SK-N-SH treated with all-trans-retinoic acid at 6 μM for 48 hours (cell line): ENCODE measurements at regions not wholly inside any gene's neighbourhood (a gene's known extent, or its start where the extent isn't known, plus 50 kb on each side); places are given as distances from the start of the nearest gene placed in this dataset.
"Not testable (repeated sequence)": the region's sequence is repeated elsewhere in the genome, so short reads cannot be mapped to it uniquely, and the experiment has no call there.

ENCODE experiments used
- ATAC-seq: fragments of 200-7000 bp; cut with Tn5 transposase; 3 replicates; pipeline ENCODE4 v1.9.1; 2020; ENCODE audit warnings: mild to moderate bottlenecking, moderate library complexity
- ARNTL ChIP-seq: fragments of 450-650 bp; formaldehyde crosslinking; IDR thresholded peaks from 2 replicates; pipeline ENCODE4 v1.5.0; 2020; ENCODE audit warnings: low read depth, mild to moderate bottlenecking, moderate library complexity, borderline replicate concordance
- BACH2 ChIP-seq: fragments of 250-450 bp; sonication (Bioruptor Pico); IDR thresholded peaks from 2 replicates; pipeline ENCODE4 v1.9.0; 2021; ENCODE audit warnings: mild to moderate bottlenecking, borderline replicate concordance
- CREB5 ChIP-seq: fragments of 250-450 bp; sonication (Bioruptor Pico); IDR thresholded peaks from 2 replicates; pipeline ENCODE4 v1.5.1; 2020; ENCODE audit warnings: low read depth, mild to moderate bottlenecking, moderate library complexity
- CSDC2 ChIP-seq: fragments of 250-450 bp; sonication (Bioruptor Pico); IDR thresholded peaks from 2 replicates; pipeline ENCODE4 v1.5.0; 2020; ENCODE audit warnings: mild to moderate bottlenecking, moderate library complexity
- CSRNP3 ChIP-seq: fragments of 250-450 bp; sonication (Bioruptor Pico); IDR thresholded peaks from 2 replicates; pipeline ENCODE4 v1.5.1; 2021; ENCODE audit warnings: mild to moderate bottlenecking, moderate library complexity
- ESRRG ChIP-seq: fragments of 250-450 bp; sonication (Bioruptor Pico); IDR thresholded peaks from 2 replicates; pipeline ENCODE4 v1.6.1; 2021; ENCODE audit warnings: mild to moderate bottlenecking
- GLIS3 ChIP-seq: fragments of 250-450 bp; sonication (Bioruptor Pico); IDR thresholded peaks from 2 replicates; pipeline ENCODE4 v1.5.0; 2020; ENCODE audit warnings: mild to moderate bottlenecking, moderate library complexity
- ISL1 ChIP-seq: fragments of 250-450 bp; sonication (Bioruptor Pico); IDR thresholded peaks from 2 replicates; pipeline ENCODE4 v2.1.2; 2022; ENCODE audit warnings: mild to moderate bottlenecking, moderate library complexity
- OSR1 ChIP-seq: fragments of 250-450 bp; sonication (Bioruptor Pico); IDR thresholded peaks from 2 replicates; pipeline ENCODE4 v1.8.0; 2022; ENCODE audit warnings: moderate library complexity, mild to moderate bottlenecking, inconsistent platforms
- POU6F1 ChIP-seq: fragments of 250-450 bp; sonication (Bioruptor Pico); IDR thresholded peaks from 2 replicates; pipeline ENCODE4 v1.8.0; 2021; ENCODE audit warnings: low read depth, mild to moderate bottlenecking, moderate library complexity, borderline replicate concordance
- RARB ChIP-seq: fragments of 250-450 bp; sonication (Bioruptor Pico); IDR thresholded peaks from 2 replicates; pipeline ENCODE4 v1.8.0; 2021; ENCODE audit warnings: mild to moderate bottlenecking, moderate library complexity
- SNAI2 ChIP-seq: fragments of 250-450 bp; sonication (Bioruptor Pico); IDR thresholded peaks from 2 replicates; pipeline ENCODE4 v1.5.0; 2020; ENCODE audit warnings: mild to moderate bottlenecking, moderate library complexity
- TCF4 ChIP-seq: fragments of 250-450 bp; sonication (Bioruptor Pico); IDR thresholded peaks from 2 replicates; pipeline ENCODE4 v1.8.0; 2021; ENCODE audit warnings: mild to moderate bottlenecking, moderate library complexity, borderline replicate concordance
- TOX ChIP-seq: fragments of 250-450 bp; sonication (Bioruptor Pico); IDR thresholded peaks from 2 replicates; pipeline ENCODE4 v1.8.0; 2021; ENCODE audit warnings: mild to moderate bottlenecking, moderate library complexity, borderline replicate concordance
- TSHZ2 ChIP-seq: fragments of 250-450 bp; sonication (Bioruptor Pico); IDR thresholded peaks from 2 replicates; pipeline ENCODE4 v1.5.0; 2020; ENCODE audit warnings: mild to moderate bottlenecking, moderate library complexity
- ZC3H10 ChIP-seq: fragments of 250-450 bp; sonication (Bioruptor Pico); IDR thresholded peaks from 2 replicates; pipeline ENCODE4 v1.5.1; 2021; ENCODE audit warnings: mild to moderate bottlenecking, moderate library complexity
- ZFP3 ChIP-seq: fragments of 250-450 bp; sonication (Bioruptor Pico); IDR thresholded peaks from 2 replicates; pipeline ENCODE4 v1.5.0; 2020; ENCODE audit warnings: mild to moderate bottlenecking, moderate library complexity
- ZFP30 ChIP-seq: fragments of 450-650 bp; formaldehyde crosslinking; IDR thresholded peaks from 2 replicates; pipeline ENCODE4 v1.5.0; 2022; ENCODE audit warnings: mild to moderate bottlenecking, moderate library complexity
- ZNF70 ChIP-seq: fragments of 450-650 bp; formaldehyde crosslinking; IDR thresholded peaks from 2 replicates; pipeline ENCODE4 v1.5.0; 2020; ENCODE audit warnings: mild to moderate bottlenecking, moderate library complexity
- ZNF8 ChIP-seq: fragments of 450-650 bp; formaldehyde crosslinking; IDR thresholded peaks from 2 replicates; pipeline ENCODE4 v1.5.0; 2020; ENCODE audit warnings: mild to moderate bottlenecking, moderate library complexity

- ATAC-seq: no peak
- TF ChIP-seq SNAI2 (CRISPR knock-in tag): no peak
- no peak for TF ChIP-seq ZFP3 (CRISPR knock-in tag)
- TF ChIP-seq RARB (CRISPR knock-in tag): no peak
- TF ChIP-seq TCF4 (CRISPR knock-in tag): no peak
- TF ChIP-seq CREB5 (CRISPR knock-in tag): no peak
- TF ChIP-seq ZC3H10 (CRISPR knock-in tag): no peak
- TF ChIP-seq OSR1 (CRISPR knock-in tag): no peak
- TF ChIP-seq CSDC2 (CRISPR knock-in tag): no peak
These were observed 419.2 kb downstream of the OLFM4 start for GRCh38 chr13:53447863-53448262.

- ATAC-seq: not testable (repeated sequence)
These were observed 423.7 kb downstream of the OLFM4 start for GRCh38 chr13:53452263-53452808.

- TF ChIP-seq TSHZ2 (no peak), ZFP30 (CRISPR knock-in tag) (no peak), OSR1 (CRISPR knock-in tag) (no peak), CSRNP3 (no peak), ZC3H10 (CRISPR knock-in tag) (no peak), ESRRG (CRISPR knock-in tag) (no peak), POU6F1 (no peak), ARNTL (CRISPR knock-in tag) (no peak), ZNF8 (CRISPR knock-in tag) (no peak), TOX (CRISPR knock-in tag) (no peak)
- ATAC-seq: no peak
These were observed 432.2 kb downstream of the OLFM4 start for GRCh38 chr13:53460796-53461195.

GRCh38 chr13:53463106-53463505 is 434.5 kb downstream of the OLFM4 start:
- TF ChIP-seq ISL1 (CRISPR knock-in tag) (no peak), BACH2 (CRISPR knock-in tag) (no peak), ZNF8 (CRISPR knock-in tag) (no peak), CSDC2 (CRISPR knock-in tag) (no peak), POU6F1 (no peak), ESRRG (CRISPR knock-in tag) (no peak), ZNF70 (CRISPR knock-in tag) (no peak)
- ATAC-seq: no peak

GRCh38 chr13:53466576-53466975 is 438.0 kb downstream of the OLFM4 start:
- no peak for ATAC-seq
- no peak for TF ChIP-seq CSDC2 (CRISPR knock-in tag)
- TF ChIP-seq ZFP3 (CRISPR knock-in tag): no peak
- no peak for TF ChIP-seq TCF4 (CRISPR knock-in tag)
- TF ChIP-seq CREB5 (CRISPR knock-in tag): no peak
- TF ChIP-seq ISL1 (CRISPR knock-in tag): no peak
- TF ChIP-seq ZNF8 (CRISPR knock-in tag): no peak
- no peak for TF ChIP-seq ZC3H10 (CRISPR knock-in tag)
- no peak for TF ChIP-seq POU6F1
- no peak for TF ChIP-seq ESRRG (CRISPR knock-in tag)
- no peak for TF ChIP-seq RARB (CRISPR knock-in tag)
- TF ChIP-seq GLIS3 (CRISPR knock-in tag): no peak
- no peak for TF ChIP-seq SNAI2 (CRISPR knock-in tag)
- TF ChIP-seq ZNF70 (CRISPR knock-in tag): no peak
- TF ChIP-seq ARNTL (CRISPR knock-in tag): no peak
- no peak for TF ChIP-seq OSR1 (CRISPR knock-in tag)
- no peak for TF ChIP-seq BACH2 (CRISPR knock-in tag)
